RWPE1 (cell line): ENCODE measurements at regions not wholly inside any gene's neighbourhood (a gene's known extent, or its start where the extent isn't known, plus 50 kb on each side); places are given as distances from the start of the nearest gene placed in this dataset.

Source experiments
- CTCF ChIA-PET: fragments of 350-600 bp; sonication (Branson Sonifier 250); formaldehyde crosslinking; extraction: SDS; loops from one replicate; lab custom pipeline; 2021; lab: Yijun Ruan, JAX
- POLR2A ChIA-PET: fragments of 400-600 bp; formaldehyde crosslinking; extraction: SDS; loops from one replicate; lab custom pipeline; 2020; ENCODE audit warnings: antibody characterized with exemption; ENCODE audit not compliant: low non-redundant PET; lab: Yijun Ruan, JAX
- DNase-seq: peaks from one replicate; pipeline ENCODE4 v3.0.0; 2012; ENCODE audit warnings: low spot score
- H3K27ac ChIP-seq: fragments of 450-650 bp; 2 replicates; pipeline ENCODE4 v1.5.1; 2017
- CTCF ChIP-seq: fragments of 450-650 bp; conservative IDR thresholded peaks from 2 replicates; pipeline ENCODE4 v1.5.1; 2017; ENCODE audit warnings: low read depth, mild to moderate bottlenecking

- no peak overlapping the region for H3K27ac ChIP-seq
- POLR2A ChIA-PET, result no interaction called here
- CTCF ChIA-PET, result interaction anchor here (0.6 kb wide), 2 partner anchors 421 to 1586 kb away, joined by 3 to 4 read pairs; no protein-coding TSS in a partner anchor
- TF ChIP-seq CTCF, result no peak
- DNase-seq, result no peak
Measured at GRCh38 chr12:92210071-92210470, 64.4 kb upstream of the BTG1 start.

- POLR2A ChIA-PET, result interaction anchor here (1.0 kb wide), 1 partner anchor 63 kb away, joined by 3 read pairs; the partner anchor contains the start of gene BTG1
- DNase-seq, result peak; percentile 17
- CTCF ChIA-PET, result interaction anchor here (0.5 to 0.6 kb wide), 2 partner anchors 102 to 166 kb away, joined by 3 to 4 read pairs; no protein-coding TSS in a partner anchor
- no peak for TF ChIP-seq CTCF
- H3K27ac ChIP-seq, result peak overlapping the region; percentile 57
Measured at GRCh38 chr12:92208613-92209121, 63.0 kb upstream of the BTG1 start.

GRCh38 chr12:92206596-92206995 is 61.0 kb upstream of the BTG1 start:
- POLR2A ChIA-PET, result no interaction called here
- no peak overlapping the region for H3K27ac ChIP-seq
- DNase-seq, result no peak
- CTCF ChIA-PET, result interaction anchor here (0.6 kb wide), 1 partner anchor 119 kb away, joined by 3 read pairs; no protein-coding TSS in a partner anchor
- no peak for TF ChIP-seq CTCF

- POLR2A ChIA-PET, result no interaction called here
- CTCF ChIA-PET, result interaction anchor here (0.6 kb wide), 1 partner anchor 8 kb away, joined by 3 read pairs; no protein-coding TSS in a partner anchor
- DNase-seq, result no peak
- H3K27ac ChIP-seq, result no peak overlapping the region
- TF ChIP-seq CTCF, result no peak
Measured at GRCh38 chr12:92206011-92206410, 60.4 kb upstream of the BTG1 start.

GRCh38 chr12:92199819-92200576 is 54.4 kb upstream of the BTG1 start:
- H3K27ac ChIP-seq, result no peak overlapping the region
- no peak for TF ChIP-seq CTCF
- POLR2A ChIA-PET, result no interaction called here
- no peak for DNase-seq
- CTCF ChIA-PET, result no interaction called here

- CTCF ChIA-PET, result interaction anchor here (0.8 kb wide), 1 partner anchor 8 kb away, joined by 3 read pairs; no protein-coding TSS in a partner anchor
Measured at GRCh38 chr12:92197815-92198214, 52.2 kb upstream of the BTG1 start.

More at GRCh38 chr12:92197815-92198214, 52.2 kb upstream of the BTG1 start:
- DNase-seq, result no peak
- POLR2A ChIA-PET, result no interaction called here
- H3K27ac ChIP-seq, result no peak overlapping the region
- no peak for TF ChIP-seq CTCF
